Neural crest cell (in vitro differentiated cells): ENCODE measurements at regions not wholly inside any gene's neighbourhood (a gene's known extent, or its start where the extent isn't known, plus 50 kb on each side); places are given as distances from the start of the nearest gene placed in this dataset.

Source experiments
- DNase-seq: peaks from one replicate; pipeline ENCODE4 v3.0.0; 2021; ENCODE audit warnings: low read depth, mixed read lengths, low spot score
- H3K27ac Mint-ChIP-seq: one replicate; pipeline ENCODE4 v1.8.0; 2021; ENCODE audit warnings: mild to moderate bottlenecking, mixed read lengths; ENCODE audit not compliant: unreplicated experiment
- H3K27me3 Mint-ChIP-seq: 2 replicates; pipeline ENCODE4 v1.8.0; 2021; ENCODE audit warnings: low read depth, mild to moderate bottlenecking, mixed read lengths
- H3K36me3 Mint-ChIP-seq: 2 replicates; pipeline ENCODE4 v1.8.0; 2021; ENCODE audit warnings: low read depth, mild to moderate bottlenecking, mixed read lengths
- H3K4me1 Mint-ChIP-seq: 2 replicates; pipeline ENCODE4 v1.8.0; 2021; ENCODE audit warnings: mixed read lengths
- H3K4me3 Mint-ChIP-seq: one replicate; pipeline ENCODE4 v1.8.0; 2021; ENCODE audit warnings: mild to moderate bottlenecking, mixed read lengths
- H3K9me3 Mint-ChIP-seq: 2 replicates; pipeline ENCODE4 v1.8.0; 2021; ENCODE audit warnings: mixed read lengths
- CTCF ChIP-seq: fragments of 200-600 bp; sonication (generic); conservative IDR thresholded peaks from 2 replicates; pipeline ENCODE4 v1.5.0; 2021; ENCODE audit warnings: antibody characterized with exemption, mild to moderate bottlenecking

DNA sequence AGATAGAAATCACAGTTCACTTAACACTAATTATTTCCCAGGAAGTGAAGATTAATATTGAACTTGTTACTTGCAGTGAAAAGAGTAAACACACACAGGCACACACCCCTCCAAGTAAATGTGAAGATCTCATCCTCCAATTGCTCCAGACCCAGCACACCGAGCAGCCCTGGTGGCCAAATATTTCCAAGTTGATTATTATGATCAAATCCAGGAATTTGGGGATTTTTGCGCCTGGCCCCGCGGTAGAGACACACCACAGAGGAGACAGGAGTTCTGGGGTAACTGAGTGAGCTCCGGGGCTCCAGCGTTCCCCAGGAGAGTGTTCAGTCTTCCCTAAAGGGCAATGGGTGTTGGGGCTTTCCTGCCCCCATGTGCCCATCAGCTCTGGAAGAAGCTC, 431.5 kb downstream of the BCL11B start:
- no peak for DNase-seq
- no peak for TF ChIP-seq CTCF
- Mint-ChIP-seq H3K36me3 (peaks cover 4% of the 10 kb centered on the region), H3K9me3 (peaks cover 7% of the 10 kb centered on the region), H3K4me1 (peaks cover 5% of the 10 kb centered on the region), H3K27ac (peak overlapping the region; percentile 38), H3K4me3 (no peak overlapping the region), H3K27me3 (peaks cover 3% of the 10 kb centered on the region)

DNA sequence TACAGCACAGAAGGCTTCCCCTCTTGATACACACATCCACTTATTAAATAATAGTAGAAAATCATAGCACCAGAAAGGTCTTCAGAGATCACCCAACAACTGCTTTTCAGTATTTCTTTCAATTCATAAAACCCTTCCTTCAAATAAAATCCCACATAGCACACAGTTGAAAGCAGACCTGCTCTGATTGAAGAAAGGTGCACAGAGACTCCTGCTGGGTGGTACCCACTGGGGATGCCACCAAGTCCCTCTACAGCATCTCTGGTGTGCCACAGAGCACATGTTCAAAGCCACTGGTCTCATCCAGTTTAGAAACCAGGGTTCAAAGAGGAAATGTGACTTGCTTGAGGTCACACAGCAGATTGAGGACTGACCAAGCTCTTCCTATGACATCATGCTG, 427.5 kb downstream of the BCL11B start:
- DNase-seq = no peak
- H3K27ac Mint-ChIP-seq = no peak overlapping the region
- no peak for TF ChIP-seq CTCF
- peaks cover 3% of the 10 kb centered on the region for H3K27me3 Mint-ChIP-seq
- H3K4me1 Mint-ChIP-seq = peaks cover 8% of the 10 kb centered on the region
- H3K9me3 Mint-ChIP-seq = peaks cover 2% of the 10 kb centered on the region
- H3K36me3 Mint-ChIP-seq = no peaks in the 10 kb centered on the region
- no peak overlapping the region for H3K4me3 Mint-ChIP-seq

- Mint-ChIP-seq H3K9me3 (peaks cover 2% of the 10 kb centered on the region), H3K4me3 (no peak overlapping the region), H3K27ac (no peak overlapping the region), H3K36me3 (no peaks in the 10 kb centered on the region), H3K4me1 (peaks cover 3% of the 10 kb centered on the region), H3K27me3 (no peaks in the 10 kb centered on the region)
- DNase-seq = no peak
- no peak for TF ChIP-seq CTCF
These were observed 424.2 kb downstream of the BCL11B start for GRCh38 chr14:98847521-98848468.

DNA sequence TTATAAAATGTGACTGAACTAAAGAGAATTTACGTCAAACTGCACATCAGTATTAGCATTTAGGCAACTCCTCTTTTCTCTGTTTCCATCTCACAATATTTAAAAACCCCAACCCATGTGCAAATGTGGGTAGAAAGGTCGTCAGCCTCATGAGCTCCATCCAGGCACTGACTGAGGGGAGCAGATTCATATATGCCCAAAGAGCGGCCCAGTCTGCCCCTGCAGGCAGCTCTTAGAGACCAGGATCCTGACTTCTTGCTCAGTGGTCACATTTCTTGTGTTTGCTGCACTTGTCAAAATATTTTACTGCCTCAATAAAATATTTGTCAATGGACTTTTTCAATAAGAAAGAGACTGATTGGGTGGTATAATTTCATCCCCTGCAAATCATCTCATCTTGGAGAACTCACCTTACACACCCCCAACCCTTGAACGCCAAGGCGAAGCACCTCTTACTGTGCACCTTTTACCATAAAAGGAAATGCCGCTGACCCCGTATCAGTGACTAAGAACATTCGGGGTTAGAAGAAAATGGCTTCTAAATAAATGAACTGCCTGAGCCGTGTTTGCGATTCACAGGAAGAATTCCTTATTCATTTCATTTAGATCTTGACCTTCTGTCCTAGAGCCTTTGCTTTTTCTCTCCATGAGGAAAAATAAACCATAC, 418.8 kb downstream of the BCL11B start:
- Mint-ChIP-seq H3K27me3 (peaks cover 4% of the 10 kb centered on the region), H3K4me1 (no peaks in the 10 kb centered on the region), H3K4me3 (no peak overlapping the region), H3K9me3 (no peaks in the 10 kb centered on the region), H3K36me3 (no peaks in the 10 kb centered on the region), H3K27ac (no peak overlapping the region)
- DNase-seq = no peak
- TF ChIP-seq CTCF = no peak

DNA sequence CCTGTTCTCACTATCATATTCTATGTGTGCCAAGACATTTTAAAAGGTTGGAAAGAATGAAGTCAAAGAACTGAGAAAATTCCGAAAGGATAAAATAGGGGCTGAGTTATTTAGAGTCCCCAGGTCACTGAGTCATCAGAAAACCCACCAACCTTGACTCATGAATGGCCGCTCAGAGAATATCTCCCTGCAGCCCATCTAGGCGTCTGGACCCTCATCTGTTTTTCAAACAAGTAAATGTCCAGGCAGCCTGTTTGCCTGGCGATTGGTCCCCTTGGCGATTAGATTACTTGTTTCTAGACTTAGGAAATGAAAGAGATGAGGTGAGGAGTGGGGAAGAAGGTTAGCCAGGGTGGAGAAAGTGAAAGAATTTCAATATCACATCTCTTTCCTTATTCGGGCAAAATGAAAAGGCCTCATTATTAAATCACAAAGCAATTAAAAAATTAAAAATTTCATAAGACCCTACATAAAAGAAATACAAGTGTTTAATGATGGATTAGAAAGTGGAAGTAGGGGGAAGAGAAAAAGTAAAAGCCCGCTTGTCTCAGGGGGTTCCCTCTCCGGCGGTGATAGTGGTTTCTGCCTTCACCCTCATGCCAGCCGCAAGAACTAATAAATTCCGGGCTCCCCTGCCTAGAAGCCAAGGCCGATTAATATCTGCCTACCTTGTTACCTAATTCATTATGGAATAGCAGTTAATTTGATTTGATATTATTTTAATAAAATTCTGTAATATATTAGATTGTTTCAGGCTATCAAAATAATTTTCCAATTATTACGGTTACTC, 415.9 kb downstream of the BCL11B start:
- H3K27ac Mint-ChIP-seq = no peak overlapping the region
- no peak for DNase-seq
- H3K9me3 Mint-ChIP-seq = no peaks in the 10 kb centered on the region
- H3K27me3 Mint-ChIP-seq = peaks cover 4% of the 10 kb centered on the region
- H3K4me3 Mint-ChIP-seq = no peak overlapping the region
- H3K36me3 Mint-ChIP-seq = no peaks in the 10 kb centered on the region
- TF ChIP-seq CTCF = no peak
- no peaks in the 10 kb centered on the region for H3K4me1 Mint-ChIP-seq
